RPMI8226 (cell line): ENCODE measurements at regions not wholly inside any gene's neighbourhood (a gene's known extent, or its start where the extent isn't known, plus 50 kb on each side); places are given as distances from the start of the nearest gene placed in this dataset.

Experiments
- DNase-seq: peaks from one replicate; pipeline ENCODE4 v3.0.0-alpha.2; 2015

DNA sequence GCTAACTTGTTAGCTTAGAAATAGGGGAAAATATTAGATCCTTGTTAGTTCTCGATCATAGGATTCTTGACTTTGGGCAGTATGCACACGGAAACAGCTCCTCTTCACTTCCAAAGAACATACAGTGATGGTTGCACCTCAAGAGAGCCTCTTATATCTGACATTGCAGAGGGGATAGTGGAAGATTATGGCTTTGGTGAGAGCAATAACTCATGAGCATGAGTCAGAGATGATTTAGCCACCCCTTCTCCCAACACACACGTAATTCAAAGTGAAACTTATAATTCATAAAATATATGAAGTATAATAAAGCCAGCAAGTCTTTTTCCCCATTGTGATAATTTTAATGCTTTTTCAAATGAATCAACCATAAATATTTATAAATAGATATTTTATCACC, 683.7 kb downstream of the POM121L12 start:
- no peak for DNase-seq

DNA sequence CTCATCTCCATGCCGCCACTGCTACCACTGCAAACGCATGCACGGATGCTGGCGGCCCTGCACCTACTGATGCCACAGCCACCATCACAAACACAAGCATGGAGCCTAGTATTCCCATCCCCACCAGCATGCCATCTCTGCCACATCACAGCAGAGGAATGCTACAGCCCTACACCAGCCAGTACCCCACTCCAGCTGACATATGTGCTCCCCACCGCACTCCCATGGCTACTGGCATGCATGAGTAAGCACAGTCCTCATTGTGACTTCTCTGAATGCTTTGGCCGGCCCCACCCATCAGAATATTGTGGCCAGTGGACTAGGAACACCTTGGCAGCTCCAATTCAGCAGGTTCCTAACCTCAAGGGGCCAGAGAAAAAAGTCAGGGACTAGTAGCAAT, 705.5 kb downstream of the POM121L12 start:
- DNase-seq: no peak

DNA sequence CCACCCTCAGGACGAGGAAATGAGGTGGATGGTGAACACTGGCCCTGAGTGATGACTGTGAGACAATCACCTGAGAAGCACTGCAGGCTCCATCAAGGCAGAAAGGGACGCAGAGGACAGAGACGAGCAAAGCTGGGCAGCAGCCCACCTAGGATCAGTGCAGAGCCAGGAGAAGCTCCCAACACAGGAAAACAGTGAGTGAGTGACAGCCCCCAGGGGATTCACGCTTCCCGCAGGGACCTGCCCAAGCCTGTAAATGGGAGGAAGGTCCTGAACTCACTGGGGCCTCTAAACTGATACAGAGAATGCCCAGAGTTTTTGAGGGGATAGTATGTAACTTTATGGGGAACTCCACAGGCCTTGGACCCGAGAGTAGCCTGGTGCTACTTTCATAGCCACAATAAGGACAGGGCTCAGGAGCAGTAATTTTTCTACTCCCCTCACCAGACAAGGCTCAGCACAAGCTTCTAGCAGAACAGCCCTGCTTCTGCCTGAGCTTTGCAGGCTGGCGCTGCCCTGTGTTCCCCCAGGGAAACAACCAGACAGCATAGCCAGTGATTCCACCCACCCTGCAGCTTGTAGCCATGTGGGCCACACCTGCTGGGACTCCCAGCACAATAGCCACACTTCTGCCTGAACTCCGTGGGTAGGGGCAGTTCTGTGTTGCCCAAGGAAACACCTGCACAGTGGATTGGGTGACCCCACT, 708.4 kb downstream of the POM121L12 start:
- no peak for DNase-seq

DNA sequence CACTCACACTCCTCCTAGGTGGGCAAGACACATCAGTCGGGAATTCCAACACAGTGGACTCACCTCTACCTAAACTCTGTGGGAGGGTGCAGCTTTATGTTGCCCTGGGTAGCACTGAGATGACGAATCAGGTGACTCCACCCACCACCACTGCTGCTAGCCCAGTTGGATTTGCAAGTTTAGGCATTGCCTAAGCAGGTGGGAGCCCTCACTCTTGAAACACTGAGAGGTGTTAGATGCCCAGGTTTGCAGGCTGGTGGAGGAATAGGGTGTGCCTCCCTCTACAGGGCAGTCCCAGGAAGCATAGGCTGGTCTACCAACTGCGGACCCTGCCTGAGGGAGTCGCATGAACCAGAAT, 708.9 kb downstream of the POM121L12 start:
- DNase-seq: no peak

DNA sequence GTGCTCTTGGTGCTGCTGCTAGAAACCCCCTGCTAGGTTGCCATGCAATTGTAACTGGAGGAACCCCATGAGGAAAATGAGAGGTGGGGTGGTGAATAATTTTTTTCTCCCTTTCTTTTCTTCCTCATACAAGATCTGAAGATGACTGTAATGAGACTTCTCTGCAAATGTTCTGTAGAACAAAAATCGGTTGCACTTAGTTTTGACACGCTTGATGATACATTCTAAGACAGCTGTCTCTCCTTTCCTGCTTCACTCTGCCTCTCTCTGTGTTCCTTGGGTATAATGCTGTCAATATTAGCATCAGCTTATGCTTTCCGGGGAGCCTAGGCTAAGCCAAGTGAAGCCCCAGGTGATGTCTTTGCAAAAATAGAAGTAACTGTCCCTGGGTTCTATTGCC, 721.5 kb downstream of the POM121L12 start:
- no peak for DNase-seq

DNA sequence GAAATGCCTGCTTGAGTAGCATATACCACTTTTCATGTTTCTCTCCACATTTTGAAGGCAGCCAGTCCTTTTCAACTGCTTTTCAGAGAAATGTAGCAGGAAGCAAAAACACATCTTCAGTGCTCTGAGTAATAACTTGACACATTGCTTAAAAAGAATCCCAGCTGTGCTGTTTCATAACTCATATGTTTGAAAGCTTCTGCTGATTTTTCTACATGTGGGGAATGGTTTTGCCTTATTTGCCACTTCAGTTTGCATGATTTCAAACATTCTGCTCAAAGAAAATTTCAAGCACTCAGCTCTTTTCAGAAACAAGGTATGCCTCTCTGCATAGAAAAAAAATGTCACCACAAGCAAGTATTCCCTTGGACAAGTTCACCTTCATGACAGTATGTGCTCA, 732.8 kb downstream of the POM121L12 start:
- DNase-seq: no peak

DNA sequence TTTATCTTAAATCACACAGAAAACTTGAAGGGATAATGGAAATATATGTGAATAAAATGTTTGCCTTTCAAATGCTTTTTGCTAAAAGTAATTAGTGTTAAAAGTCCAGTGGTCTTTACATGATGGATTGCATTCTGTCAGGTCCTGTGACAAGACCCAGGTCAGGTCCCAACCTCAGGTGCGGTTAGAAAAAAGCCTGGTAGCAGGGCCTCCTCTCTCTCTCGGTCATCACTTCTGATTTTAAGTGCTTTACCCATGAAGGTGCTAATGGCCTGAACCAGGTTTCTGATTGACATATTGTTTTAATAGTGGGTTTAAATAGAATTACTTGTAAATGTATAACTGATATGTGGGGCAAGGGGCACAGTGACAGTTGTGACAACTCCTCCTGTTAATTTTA, 736.3 kb downstream of the POM121L12 start:
- DNase-seq: no peak

DNA sequence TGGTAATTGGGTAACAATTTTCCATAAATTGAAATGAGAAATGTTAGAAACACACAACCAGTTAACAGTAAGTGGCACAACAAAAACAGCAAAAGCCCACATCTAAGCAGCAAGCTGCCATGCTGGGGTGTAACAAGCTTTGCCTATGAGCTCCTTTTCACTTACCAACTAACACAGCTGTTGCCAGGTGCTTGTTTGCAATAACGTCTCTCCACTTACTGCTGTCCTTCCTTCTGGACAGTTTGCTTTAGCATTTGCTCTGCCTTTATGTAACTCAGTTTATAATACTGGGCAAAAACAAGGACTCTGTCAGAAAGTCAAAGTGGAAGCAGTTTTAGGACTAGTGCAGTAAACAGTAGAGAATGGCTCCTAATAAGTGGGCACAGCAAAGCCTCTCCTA, 740.9 kb downstream of the POM121L12 start:
- DNase-seq: no peak

DNA sequence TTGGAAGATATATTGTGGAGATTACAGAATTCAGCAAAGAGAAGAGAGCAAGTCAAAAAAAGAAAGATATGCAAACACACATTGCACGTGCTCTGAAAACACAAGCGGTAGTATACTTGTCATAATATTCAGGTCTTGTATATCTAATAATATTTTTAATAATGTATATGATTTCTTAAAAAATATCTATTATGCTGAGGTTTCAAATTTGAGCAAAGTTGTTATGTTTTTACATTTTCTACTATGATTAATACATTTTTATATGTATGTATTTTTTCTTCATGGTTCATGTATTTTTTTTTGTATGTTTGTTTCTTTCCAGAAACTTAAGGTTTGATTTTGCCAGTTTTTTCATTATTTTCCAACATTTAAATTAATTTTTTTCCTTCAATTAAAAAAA, 752.4 kb upstream of the VSTM2A start:
- DNase-seq: no peak

DNA sequence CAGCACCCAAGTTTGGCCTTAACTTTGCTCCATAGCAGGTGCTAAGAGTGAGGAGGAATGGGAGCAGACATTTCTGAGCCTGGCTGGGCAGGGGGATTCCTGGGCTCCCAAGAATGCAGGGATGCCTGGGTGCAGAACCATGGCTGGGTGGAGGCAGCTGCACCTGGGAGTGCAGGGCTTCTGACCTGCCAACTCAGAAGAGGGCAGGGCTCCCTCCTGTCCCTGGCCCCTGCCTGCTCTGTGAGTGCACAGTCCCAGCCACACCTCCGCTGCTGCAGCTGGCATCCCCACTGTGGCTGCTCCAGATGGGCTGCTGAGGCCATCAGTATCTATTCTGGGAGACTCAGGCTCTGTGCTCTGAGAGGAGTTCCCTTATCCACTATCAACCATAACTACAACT, 747.4 kb upstream of the VSTM2A start:
- peak; percentile 26 for DNase-seq

DNA sequence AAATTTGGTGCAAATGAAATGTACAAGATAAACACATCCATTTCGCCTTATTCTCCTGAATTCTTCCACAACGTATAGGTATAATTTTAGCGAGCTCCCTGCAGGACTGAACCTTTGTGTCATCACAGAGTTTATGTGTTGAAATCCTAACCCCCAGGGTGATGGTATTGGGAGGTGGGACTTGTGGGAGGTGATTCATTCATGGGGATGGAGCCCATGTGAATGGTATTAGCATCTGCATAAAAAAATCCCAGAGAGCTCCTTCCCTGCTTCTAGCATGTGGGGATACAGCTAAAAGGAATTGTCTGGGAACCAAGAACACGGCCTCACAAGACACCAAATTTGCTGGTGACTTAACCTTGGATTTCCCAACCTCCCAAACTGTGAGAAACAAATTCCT, 741.4 kb upstream of the VSTM2A start:
- no peak for DNase-seq

DNA sequence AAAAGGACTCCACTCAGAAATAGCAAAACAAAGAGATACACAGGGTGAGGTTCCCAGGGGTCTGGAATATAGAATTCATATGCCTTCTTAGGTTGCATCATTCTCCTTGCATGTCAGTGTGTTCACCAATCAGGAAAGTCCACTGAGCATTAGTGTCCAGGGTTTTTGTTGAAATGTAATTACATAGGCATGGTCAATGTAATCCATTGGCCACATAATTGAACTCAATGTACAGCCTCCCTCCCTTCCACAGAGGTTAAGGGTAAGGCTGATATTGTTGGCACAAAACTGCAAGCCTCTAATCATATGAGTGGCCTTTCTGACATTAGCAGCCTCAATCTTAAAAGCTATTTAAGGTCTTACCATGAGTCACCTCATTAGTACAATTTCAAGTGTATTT, 736.1 kb upstream of the VSTM2A start:
- no peak for DNase-seq

DNA sequence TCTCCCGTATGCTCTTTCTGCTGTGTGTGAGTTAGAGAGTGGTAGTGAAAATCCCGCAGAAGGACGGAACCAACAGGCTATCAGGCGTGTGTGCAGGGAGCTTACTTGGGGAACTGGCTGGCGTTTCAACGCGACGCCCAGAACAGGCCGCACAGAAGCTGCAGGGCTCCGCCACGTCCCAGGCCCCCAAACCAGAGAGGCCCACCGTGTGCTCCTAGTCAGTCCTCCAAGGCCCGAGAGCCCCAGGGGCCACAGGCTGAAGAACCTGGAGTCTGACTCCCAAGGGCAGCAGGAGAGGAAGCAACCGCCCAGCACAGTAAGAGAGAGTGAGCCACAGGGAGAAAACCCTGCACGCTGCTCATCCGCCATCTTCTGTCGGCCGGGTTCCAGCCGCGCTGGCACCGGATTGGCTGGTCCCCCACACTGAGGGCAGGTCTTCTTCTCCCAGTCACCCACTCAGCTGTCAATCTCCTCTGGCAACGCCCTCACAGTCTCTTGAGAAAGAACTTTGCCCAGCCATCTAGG, 730.6 kb upstream of the VSTM2A start:
- peak; percentile 33 for DNase-seq

DNA sequence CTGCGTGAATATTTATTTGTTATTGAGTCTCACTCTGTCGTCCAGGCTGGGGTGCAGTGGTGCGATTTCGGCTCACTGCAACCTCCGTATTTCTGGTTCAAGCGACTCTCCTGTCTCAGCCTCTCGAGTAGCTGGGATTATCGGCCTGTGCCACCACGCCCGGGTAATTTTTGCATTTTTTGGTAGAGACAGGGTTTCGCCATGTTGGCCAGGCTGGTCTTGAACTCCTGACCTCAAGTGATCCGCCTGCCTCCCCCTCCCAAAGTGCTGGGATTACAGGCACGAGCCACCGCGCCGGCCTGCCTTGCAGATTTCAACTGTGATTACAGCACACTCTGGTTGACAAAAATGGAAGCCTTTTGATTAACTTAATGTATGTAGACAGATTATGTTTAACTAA, 730.0 kb upstream of the VSTM2A start:
- DNase-seq: no peak

DNA sequence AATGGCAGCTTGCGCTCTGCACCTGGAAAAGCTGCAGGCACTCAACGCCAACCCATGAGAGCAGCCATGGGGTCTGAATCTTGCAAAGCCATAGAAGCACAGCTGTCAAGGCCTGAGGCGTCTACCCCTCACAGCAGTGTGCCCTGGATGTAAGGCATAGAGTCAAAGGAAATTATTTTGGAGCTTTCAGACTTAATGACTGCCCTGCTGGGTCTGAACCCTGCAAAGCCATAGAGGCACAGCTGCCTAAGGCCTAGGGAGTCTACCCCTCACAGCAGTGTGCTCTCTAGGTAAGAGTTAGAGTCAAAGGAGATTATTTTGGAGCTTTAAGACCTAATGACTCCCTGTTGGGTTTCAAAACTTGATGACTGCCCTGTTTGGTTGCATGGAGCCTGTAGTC, 706.9 kb upstream of the VSTM2A start:
- DNase-seq: no peak

DNA sequence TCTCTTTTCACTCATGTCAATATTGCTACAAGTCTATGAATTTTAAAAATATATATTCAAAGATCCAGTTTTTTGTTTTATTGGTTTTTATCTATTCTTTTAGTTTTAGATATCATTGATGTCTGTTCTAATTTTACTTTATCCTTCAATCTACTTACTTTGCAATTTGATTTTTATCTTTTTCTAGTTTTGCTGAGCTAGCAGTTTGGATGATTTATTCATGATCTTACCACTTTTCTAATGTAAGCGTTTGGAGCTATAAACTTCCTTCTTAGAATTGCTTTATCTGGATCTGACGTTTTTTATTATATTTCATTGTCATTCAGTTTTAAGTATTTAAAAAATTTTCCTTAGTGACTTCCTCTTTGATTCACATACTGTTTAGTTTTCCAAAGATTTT, 664.5 kb upstream of the VSTM2A start:
- DNase-seq: no peak

DNA sequence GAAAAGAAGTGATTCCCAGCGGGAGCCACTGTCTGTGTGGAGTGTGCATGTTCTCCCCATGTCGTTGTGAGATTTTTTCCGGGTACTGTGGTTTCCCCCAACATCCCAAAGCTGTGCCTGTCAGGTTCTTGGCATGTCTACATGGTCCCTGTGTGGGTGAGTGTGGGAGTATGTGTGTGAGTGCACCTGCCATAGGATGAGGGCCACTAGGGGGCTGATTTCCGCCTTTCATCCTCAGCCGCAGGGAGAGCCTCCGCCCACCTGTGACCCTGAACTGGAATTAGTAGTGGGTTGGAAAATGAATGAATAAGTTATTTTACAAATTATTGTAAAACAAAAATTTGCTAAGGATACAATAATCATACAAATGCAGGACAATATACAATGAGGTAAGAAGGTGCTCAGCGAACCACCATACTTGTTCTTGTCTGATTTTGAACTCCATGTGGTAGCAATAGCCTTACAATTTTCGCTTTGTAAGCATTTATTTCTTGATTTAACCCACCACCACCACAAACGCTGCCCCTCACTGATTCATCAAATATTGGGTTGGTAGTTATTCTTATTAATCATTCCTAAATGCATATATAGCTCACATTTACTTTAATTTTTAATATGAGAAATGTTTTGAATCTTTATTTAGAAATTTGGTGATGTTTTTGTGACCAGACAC, 641.2 kb upstream of the VSTM2A start:
- no peak for DNase-seq

DNA sequence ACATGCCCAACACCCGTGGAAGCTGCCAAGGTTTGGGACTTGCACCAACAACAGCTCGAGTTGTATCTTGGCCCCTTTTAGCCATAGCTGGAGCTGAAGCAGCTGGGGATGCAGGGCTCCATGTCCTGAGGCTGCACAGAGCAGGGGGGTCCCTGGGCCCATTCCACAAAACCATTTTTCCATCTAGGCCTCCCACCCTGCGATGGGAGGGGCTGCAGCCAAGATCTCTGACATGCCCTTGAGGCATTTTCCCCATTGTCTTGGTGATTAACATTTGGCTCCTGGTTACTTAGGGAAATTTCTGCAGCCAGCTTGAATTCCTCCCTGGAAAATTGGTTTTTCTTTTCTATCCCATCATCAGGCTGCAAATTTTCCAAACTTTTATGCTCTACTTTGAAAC, 637.8 kb upstream of the VSTM2A start:
- no peak for DNase-seq

DNA sequence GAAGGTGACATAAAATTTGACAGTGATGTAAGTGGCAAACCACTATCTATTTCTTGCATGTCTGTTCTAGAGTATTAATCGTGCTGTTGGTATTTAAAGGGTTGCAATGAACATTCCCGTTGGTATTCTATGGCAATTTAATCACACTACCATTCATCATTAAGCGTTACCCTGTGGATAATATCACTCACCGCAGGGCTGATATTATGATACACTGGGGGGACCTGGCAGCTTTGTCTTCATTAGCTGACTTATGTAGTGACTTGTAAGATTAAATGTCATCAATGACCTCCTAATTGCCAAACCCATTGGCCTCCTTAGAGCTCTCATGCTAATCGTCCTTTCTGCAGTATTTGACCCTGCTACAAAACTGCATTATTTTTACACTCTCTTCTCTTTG, 624.5 kb upstream of the VSTM2A start:
- DNase-seq: no peak

DNA sequence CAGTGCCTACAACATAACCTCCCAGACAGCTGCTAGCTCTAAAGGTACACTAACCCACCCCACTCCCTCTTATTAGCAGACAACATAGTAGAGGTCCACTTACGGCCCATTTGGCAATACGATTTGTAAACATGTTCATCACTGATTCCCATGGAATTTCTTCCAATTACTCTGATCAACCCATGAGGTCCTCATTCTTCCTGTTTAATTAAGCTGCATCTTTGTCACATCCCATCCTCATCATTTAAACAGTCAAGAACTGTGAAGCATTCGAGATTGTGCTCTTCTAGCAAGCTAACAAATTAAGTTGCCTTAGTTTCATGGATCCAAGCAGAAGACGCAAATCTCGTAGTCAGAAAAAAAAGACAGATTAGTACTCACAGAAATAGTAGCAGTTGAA, 622.2 kb upstream of the VSTM2A start:
- DNase-seq: no peak

DNA sequence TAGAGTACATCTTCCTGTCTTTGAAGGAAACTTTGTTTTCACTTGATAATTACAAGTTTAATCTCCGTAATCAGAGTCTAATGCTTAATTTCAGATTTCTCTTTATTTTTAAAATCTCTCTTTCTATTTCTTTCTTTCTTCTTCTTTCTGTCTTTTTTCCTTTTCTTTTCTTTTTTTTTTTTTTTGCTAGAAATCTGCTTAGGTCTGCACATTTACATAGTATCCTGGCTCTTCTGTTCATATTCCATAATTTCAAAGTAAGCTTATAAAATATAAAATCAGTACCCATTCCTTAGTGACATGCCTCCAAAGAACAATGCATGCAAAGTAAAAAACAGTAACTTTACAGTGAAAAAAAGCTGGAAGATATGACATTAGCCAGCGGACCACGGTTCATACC, 601.7 kb upstream of the VSTM2A start:
- no peak for DNase-seq

DNA sequence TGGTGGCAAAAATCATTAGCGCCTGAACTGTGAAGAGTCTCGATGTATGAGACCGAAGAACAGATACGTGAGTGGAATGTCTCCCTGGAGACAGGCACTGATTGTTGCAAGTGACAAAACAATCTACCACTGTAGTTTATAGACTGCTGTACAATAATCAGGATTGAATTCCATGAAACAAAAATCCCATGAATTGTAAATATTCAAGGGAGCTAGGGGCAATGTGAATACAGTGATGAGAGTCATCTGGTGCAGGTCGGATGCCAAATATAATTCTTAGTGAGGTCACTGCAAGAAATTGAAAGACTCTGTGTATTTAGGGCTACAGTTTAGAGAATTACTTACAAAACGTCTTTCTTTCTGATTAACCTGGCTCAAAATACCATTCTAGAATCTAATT, 594.4 kb upstream of the VSTM2A start:
- DNase-seq: no peak

DNA sequence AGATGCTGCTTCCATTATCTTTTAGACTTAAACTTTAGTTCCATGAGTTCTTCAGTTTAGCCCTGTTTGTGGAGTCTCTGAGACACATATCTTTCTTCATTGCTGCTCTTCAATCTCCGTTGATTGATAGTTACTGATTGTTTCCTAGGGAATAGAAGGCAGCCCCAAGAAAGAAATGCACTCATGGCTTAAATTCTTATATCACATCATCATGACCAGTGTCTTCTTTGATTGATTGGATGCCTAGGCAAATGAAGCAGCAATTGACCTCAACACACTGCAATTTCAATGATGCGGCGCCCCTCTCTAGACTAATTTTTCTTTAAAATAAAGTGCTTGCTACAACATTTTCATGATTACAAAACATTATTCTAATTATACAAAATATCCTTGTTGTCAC, 576.5 kb upstream of the VSTM2A start:
- no peak for DNase-seq

DNA sequence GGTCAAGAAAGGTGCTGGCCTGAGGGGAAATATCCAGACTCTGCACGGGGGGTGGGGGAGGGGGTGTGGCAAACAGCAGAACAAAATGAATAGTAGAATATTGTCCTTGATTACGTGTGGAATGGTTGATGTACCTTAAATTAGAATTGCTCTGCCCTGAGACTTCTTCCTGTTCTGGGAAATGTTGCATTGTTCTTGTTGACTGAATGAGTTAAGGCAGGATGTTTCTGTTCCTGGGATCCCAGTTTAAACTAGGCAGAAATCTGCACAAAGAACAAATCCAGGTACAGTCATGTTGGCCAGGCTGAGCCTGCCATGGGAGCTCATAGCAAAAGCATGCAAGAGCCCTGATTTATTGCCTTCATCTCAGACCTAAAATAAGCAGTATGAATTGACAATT, 558.7 kb upstream of the VSTM2A start:
- DNase-seq: no peak

DNA sequence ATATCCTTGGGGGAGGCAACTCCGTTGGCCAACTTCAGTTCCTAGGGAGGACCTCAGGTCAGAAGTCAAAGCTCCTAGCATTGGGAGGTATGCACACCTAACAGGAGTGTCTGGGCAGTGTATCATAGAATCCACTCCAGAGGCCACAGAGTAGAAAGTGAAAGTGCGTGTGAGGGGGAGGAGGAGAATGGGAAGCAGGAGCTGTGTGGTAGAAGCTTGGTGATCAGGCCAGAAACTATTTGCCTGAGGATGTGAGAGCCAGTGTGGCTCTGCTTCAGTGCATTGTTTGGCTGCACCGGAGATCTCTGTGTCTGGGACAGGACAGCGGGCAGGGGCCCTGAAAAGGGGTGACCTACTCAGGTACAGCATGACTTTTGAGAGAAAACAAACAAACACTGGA, 557.4 kb upstream of the VSTM2A start:
- no peak for DNase-seq
